ENCODE measurements at regions not wholly inside any gene's neighbourhood (a gene's known extent, or its start where the extent isn't known, plus 50 kb on each side); places are given as distances from the start of the nearest gene placed in this dataset.

- no peak for DNase-seq
Observed at GRCh38 chr5:89043676-89044075, 160.7 kb upstream of the MEF2C start.

GRCh38 chr5:89042746-89043145 is 159.8 kb upstream of the MEF2C start:
- DNase-seq, result no peak

GRCh38 chr5:89041976-89042375 is 159.0 kb upstream of the MEF2C start:
- no peak for DNase-seq

DNA sequence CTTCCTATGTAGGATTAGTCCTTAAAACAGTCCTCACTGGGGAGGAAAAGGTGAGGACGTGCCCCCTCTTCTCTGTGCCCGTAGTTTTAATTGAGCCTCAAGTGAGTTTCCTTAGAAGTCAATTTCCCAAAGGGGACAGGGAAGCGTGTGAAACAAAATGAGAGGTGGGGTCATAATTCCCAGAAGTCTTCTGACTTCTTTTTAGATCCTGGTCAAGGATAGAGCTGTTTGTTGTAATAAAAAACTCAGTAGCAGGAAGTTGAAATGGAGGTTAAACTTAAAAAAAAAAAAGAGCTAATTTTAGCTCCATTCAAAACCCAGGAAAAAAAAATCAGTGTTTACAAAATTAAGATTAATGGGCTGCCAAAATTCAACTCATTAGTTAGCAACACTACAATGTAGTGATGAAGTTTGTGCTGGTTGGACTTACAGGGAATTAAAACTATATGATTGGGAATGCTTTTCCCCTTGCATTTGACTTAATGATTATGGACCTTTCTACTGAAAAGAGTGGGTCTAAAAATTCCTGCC is 158.3 kb upstream of the MEF2C start:
- DNase-seq, result no peak

DNA sequence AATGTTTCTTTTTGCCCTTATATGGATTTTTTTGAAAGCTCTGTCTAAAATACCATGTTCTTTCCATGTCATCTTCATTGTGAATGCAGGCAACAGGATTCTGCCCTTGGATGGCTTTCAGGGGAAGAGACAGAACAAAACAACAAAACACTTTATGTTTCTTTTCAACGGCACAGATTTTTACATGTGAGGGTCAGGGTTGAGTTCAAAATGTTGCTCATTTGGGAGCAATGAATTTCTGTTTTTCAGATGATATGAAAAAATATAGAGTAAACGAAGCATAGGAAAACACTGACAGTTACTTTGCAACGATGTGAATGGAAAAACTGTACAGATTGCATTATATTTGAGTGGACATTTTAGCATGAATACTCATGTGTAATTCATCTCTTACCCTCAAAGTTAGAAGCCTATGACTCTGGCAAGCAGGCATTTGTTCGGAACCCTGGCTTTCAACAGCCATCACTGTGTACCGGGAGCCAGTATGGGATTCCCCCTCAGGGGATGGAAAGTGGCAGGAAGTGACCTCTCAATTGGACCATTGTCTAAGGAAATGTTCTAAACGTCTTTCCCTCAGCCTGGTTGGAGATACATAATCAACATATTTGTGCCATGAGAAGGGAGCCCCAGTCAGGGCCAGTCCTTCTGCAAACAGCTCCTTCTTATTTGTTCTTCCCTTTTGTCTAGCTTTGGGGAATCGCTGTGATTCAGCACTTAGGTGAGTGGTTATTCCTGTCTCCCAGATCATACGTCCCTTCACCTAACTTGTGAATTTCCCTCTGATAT is 153.9 kb upstream of the MEF2C start:
- no peak for DNase-seq

DNA sequence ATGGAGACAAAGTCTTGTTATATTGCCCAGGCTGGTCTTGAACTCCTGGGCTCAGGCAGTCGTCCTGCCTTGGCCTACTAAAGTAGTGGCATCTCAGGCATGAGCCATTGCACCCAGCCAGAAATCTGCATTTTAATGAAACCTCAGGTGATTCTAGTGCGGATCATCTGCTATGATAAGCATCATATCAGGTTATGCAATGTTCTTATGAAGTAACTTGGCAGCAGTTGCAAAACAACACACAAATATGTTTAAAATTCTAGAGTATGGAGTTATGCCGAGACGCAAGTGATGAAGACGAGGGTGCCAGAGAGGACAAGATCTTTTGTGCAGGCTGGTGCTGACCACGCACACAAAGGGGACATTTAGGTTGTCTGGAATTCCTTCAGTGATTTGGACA is 153.2 kb upstream of the MEF2C start:
- DNase-seq, result no peak

DNA sequence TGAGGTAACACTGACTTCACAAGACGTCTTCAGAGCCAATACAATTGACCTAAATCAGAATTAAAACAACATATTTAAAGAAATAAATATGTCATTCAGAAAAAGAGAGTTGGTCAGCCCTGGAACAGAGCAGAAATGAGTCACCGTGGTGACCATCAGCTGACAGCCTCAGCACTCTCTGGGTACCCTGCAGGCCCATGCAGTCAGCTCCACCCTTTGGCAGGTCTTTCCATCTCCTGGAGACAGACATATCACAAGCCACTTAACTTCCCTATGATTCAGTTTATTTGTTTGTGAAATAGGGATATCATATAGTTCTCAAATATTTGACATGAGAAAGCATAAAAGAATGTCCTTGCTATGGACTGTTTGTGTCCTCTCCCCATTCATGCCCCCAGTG is 151.6 kb upstream of the MEF2C start:
- DNase-seq, result no peak

- DNase-seq, result no peak
Observed at GRCh38 chr5:89030798-89031197, 147.8 kb upstream of the MEF2C start.

GRCh38 chr5:89028595-89029285 is 145.8 kb upstream of the MEF2C start:
- DNase-seq, result no peak

- no peak for DNase-seq
Observed at GRCh38 chr5:89024045-89024444, 141.1 kb upstream of the MEF2C start.

DNA sequence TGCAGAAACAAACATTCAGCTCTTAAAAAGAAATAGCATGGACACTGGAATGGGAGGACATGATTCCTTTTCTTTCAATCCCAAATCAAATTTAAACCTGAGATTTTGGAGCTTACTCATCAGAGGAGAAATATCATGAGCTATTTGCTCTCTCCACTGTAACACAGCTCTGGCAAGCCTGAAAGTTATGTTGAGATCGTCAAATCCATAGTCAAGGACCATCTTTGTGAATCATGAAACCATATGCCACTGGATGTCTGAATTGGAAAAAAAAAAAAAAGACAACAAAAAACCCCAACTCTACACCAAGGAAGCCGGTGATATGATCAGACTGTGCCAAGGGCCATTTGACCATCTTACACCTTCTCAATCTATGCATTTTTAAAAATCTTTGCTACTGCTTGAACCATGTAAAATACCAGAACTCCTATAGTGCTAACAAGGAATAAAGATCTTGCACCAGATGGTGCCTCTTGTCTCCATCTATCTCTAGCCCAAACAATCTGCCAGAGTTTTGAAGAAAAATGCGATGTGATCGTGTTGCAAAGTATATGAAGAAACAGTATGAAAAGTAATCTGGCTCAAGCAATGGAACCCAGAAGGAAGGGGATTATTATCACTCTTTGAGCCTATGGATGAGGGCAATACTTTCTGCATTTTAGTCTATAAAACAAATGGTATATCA is 138.1 kb upstream of the MEF2C start:
- no peak for DNase-seq

- no peak for DNase-seq
Observed at GRCh38 chr5:89016741-89017303, 133.8 kb upstream of the MEF2C start.

GRCh38 chr5:89015409-89015808 is 132.4 kb upstream of the MEF2C start:
- DNase-seq, result no peak

- DNase-seq, result no peak
Observed at GRCh38 chr5:89011778-89012711, 129.1 kb upstream of the MEF2C start.

GRCh38 chr5:89010512-89010911 is 127.5 kb upstream of the MEF2C start:
- DNase-seq, result no peak

- no peak for DNase-seq
Observed at GRCh38 chr5:89008291-89008690, 125.3 kb upstream of the MEF2C start.

DNA sequence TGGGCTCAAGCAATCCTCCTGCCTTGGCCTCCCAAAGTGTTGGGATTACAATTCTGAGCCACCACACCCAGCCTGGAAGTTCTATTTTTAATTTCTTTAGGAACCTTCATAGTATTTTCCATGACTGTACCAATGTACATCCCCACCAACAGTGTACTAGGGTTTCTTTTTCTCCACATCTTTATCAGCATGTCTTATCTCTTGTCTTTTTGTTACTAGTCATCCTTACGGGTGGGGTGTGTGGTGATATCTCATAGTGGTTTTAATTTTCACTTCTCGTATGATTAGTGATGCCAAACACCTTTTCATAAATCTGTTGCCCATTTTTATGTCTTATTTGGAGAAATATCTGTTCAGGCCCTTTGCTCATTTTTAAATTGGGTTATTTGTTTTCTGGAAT is 123.0 kb upstream of the MEF2C start:
- DNase-seq, result no peak

DNA sequence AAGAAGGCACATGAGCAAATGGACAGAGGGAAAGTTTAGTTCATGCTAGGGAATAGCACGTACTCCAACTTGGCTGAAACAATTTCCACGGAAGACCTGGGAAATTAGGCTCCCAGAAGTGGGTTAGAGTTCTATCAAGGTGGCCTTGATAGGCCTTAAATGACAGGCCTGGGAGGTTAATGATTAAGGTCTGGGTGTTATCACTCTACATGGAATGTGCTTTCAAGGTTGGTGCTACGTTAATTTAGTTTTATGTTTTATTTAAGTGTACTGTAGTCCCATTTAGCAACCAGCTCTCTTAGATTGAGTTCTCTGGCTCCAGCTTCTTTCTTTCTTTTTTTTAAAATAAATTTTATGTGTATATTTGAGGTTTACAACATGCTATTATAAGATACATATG is 121.4 kb upstream of the MEF2C start:
- no peak for DNase-seq

- DNase-seq, result no peak
Observed at GRCh38 chr5:89003563-89004036, 120.6 kb upstream of the MEF2C start.

- no peak for DNase-seq
Observed at GRCh38 chr5:88999853-89000252, 116.9 kb upstream of the MEF2C start.

DNA sequence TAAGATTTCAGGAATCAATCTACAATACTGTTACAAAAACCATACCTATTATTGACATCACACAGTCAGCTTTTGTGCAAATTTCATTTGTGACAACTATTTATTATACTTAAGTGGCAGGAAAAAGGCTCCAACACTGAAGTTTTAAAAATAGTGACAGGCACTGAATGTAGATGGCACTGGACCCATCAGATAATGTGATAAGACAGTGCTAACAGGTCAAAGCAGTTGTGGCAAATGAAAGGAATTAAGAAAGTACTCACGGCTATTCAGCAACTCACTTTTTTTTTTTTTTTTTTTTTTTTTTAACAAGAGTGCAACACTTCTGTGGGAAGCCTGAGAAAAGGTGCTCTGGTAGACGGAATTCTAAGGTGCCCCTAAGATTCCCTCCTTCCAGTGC is 115.0 kb upstream of the MEF2C start:
- DNase-seq, result no peak

DNA sequence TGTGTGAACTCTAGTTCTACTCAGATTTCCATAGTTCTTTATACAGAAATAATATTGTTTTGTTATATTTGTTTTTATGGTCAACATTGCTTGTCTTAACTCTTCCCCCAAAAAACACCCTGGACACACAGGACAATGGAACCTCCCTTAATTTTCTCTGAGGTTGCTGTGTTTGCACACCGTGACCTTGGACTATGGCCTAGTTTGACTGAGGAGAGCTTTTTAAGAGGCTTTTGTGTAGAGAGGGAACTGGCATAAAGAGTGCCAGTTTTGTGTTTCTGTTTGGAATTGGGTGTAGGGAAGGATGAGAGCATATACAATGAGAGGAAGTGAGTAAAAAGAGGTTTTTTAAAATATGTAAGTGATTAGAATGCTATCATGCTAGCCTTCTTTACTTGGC is 101.1 kb upstream of the MEF2C start:
- no peak for DNase-seq
